Effector memory CD8-positive, alpha-beta T cell (primary cell): ENCODE measurements at regions not wholly inside any gene's neighbourhood (a gene's known extent, or its start where the extent isn't known, plus 50 kb on each side); places are given as distances from the start of the nearest gene placed in this dataset.

ENCODE experiments used
- ATAC-seq: fragments of 150-1000 bp; cut with Tn5 transposase; replicated peaks from 2 replicates; pipeline ENCODE4 v1.10.0; 2021; ENCODE audit warnings: mild to moderate bottlenecking, moderate library complexity
- DNase-seq, 3 experiments: peaks; one replicate each; pipeline ENCODE4 v3.0.0; 2021
- H3K27ac Mint-ChIP-seq, 2 donors: one replicate each; pipeline ENCODE4 v1.8.0; 2022; ENCODE audit warnings: mild to moderate bottlenecking in 2 of 2, mixed read lengths in 2 of 2, moderate library complexity in 2 of 2
- H3K27me3 Mint-ChIP-seq, 2 donors: one replicate each; pipeline ENCODE4 v1.8.0; 2022; ENCODE audit warnings: mixed read lengths in 2 of 2
- H3K36me3 Mint-ChIP-seq: one replicate; pipeline ENCODE4 v1.8.0; 2022; ENCODE audit warnings: mild to moderate bottlenecking, moderate library complexity, mixed read lengths; ENCODE audit not compliant: insufficient read depth
- H3K4me1 Mint-ChIP-seq, 2 donors: one replicate each; pipeline ENCODE4 v1.8.0; 2022; ENCODE audit warnings: low read depth in 2 of 2, mixed read lengths in 2 of 2
- H3K4me3 Mint-ChIP-seq, 2 donors: one replicate each; pipeline ENCODE4 v1.8.0; 2022; ENCODE audit warnings: mild to moderate bottlenecking in 2 of 2, mixed read lengths in 2 of 2, moderate library complexity in 2 of 2
- H3K9me3 Mint-ChIP-seq, 2 donors: one replicate each; pipeline ENCODE4 v1.8.0; 2022; ENCODE audit warnings: mixed read lengths in 2 of 2

DNA sequence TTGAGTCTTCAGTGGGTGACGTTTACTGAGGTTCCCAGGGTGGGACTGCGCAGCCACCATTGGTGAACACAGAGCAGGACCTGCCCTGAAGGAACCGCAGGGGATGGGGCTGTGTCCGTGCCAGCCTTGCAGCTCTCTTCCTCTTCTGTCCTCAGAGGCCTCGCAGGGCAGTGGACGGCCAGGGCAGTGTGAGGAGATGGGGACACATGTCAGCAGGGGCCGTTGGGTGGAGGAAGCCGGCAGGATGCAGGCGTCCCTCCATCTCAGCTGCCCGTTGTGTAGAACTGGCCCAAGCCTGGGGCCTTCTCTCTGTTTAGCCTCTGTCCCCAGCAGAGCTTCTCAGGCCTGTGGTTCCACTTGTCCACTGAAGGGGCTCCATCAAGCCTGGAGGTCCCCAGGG lies 53.6 kb upstream of the SMOC2 start:
- peaks cover 3% of the 10 kb centered on the region for H3K36me3 Mint-ChIP-seq
- H3K4me3 Mint-ChIP-seq = no peak overlapping the region
- ATAC-seq = no peak
- DNase-seq = no peak
- peaks cover 3 to 18% of the 10 kb centered on the region in 2 donors for H3K27me3 Mint-ChIP-seq
- no peaks in the 10 kb centered on the region for H3K9me3 Mint-ChIP-seq
- H3K4me1 Mint-ChIP-seq = no peaks in the 10 kb centered on the region
- H3K27ac Mint-ChIP-seq = no peak overlapping the region

DNA sequence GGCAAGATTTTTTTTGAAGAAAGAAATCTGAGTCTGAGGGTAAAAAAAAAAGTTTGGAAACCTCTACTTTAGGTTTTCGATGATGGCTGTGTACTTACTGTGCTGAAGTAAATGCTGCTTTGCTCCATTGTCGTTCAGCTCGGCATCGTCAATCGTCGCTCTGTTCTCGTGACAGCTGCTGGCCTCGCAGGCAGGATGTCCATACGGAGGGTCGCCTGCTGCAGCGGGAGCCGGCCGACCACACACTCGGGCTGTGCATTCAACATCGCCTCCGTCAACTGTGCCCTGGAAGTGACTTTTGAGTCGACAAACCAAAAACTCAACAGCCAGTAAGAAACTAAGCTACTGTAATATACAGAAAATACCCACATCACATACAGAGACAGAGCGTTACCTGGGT lies 53.1 kb upstream of the SMOC2 start:
- Mint-ChIP-seq H3K27ac (no peak overlapping the region), H3K4me3 (no peak overlapping the region), H3K27me3 (peaks cover 6 to 23% of the 10 kb centered on the region in 2 donors), H3K36me3 (peaks cover 3% of the 10 kb centered on the region), H3K4me1 (no peaks in the 10 kb centered on the region), H3K9me3 (no peaks in the 10 kb centered on the region)
- DNase-seq (no peak), ATAC-seq (no peak)

DNA sequence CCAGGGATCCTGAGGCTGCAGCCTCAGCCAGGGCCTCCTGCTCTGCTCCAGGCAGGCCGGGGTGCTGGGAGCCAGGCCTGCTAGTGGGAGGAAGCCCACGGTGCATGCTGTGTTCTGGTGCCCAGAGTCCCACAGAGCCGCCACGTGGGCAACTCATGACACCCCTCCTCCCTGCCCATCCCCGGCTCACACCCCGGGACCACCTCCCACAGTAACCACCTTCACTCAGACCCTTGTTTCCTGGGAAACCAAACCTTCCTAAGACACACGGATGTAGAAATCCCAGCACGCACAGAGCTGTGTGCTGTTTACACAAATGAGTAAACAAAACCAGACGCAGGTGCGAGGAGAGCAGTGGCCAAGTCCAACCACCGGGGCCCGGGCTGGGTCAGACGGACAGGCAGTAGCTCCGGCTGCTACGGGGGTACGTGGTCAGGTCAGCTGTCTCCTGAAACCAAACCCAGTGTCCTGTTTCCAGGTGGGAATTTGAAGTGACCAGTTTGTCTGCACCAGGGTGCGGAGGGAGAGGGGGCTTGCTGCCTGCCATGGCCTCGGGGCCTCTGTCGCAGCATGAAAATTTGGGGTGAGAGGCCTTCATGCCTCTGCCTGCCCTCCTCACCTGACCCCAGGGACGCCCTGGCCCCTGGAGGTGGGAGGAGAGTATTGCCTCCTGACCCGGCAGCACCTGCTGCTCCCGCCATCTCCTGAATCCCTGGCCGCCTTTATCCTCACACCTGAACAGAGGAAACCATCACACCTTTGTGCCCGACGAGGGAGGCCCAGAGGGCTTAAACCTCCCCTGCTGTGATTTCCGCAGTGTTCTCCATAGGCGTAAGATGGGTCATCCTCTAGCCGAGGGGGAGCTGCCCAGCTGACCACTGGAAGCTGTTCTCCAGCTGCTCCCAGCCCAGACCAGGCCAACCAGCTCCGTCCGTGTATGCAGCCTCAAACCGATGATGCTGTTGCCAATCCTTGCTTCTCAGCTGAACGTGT lies 52.0 kb upstream of the SMOC2 start:
- no peaks in the 10 kb centered on the region for H3K9me3 Mint-ChIP-seq

DNA sequence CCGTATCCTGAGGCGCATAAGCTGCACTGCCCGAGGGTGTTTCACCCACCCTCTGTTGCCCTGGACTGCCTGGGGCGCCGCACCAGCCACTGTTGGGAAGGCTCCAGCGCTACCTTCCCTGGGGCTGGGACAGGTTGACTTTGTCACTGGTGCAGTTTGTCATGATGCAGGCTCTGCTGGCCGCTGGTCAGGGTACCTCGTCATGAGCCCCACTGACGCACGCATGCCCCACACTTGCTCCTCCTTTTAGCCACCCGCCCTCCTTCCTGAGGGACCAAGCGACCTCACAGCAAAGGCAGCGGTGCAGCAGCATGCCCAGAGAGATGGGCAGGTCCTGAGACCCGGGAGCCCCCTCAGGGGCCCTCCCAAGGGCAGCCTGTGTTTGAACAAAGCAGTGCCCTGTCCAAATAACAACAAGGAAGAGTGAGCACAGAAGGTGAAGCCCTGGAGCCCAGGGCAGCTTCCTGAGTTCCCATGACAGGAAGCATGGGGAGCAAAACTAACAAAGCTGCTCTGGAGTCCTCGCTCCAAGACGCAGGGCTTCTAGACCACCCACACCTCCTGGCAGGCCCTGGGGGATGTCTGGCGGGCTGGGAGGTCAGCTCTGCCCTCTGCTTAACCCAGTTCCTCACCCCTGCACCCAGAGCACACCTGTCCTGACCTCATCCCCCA lies 50.1 kb upstream of the SMOC2 start:
- Mint-ChIP-seq H3K27ac (no peak overlapping the region), H3K9me3 (no peaks in the 10 kb centered on the region), H3K4me1 (no peaks in the 10 kb centered on the region), H3K4me3 (no peak overlapping the region), H3K27me3 (peaks cover 18 to 23% of the 10 kb centered on the region in 2 donors), H3K36me3 (no peaks in the 10 kb centered on the region)
- no peak for DNase-seq
- no peak for ATAC-seq

More for the DNA sequence above, 52.0 kb upstream of the SMOC2 start:
- H3K27me3 Mint-ChIP-seq = peaks cover 7 to 23% of the 10 kb centered on the region in 2 donors
- H3K27ac Mint-ChIP-seq = no peak overlapping the region
- ATAC-seq (no peak), DNase-seq (no peak)
- no peaks in the 10 kb centered on the region for H3K4me1 Mint-ChIP-seq
- H3K4me3 Mint-ChIP-seq = no peak overlapping the region
- peaks cover 3% of the 10 kb centered on the region for H3K36me3 Mint-ChIP-seq
